ENCODE measurements at regions not wholly inside any gene's neighbourhood (a gene's known extent, or its start where the extent isn't known, plus 50 kb on each side); places are given as distances from the start of the nearest gene placed in this dataset.

- TF ChIP-seq CTCF (conservative IDR thresholded peaks at IDR 0.05) (no peak), EZH2 (IDR thresholded peaks at IDR 0.05; ENCODE audit: low read depth) (no peak)
Observed at GRCh38 chr2:138439733-138440132, 61.8 kb upstream of the SPOPL start.
